ENCODE measurements at regions not wholly inside any gene's neighbourhood (a gene's known extent, or its start where the extent isn't known, plus 50 kb on each side); places are given as distances from the start of the nearest gene placed in this dataset.
"Not testable (repeated sequence)": the region's sequence is repeated elsewhere in the genome, so short reads cannot be mapped to it uniquely, and the experiment has no call there.

GRCh38 chr16:59941594-59941993 is 1207.5 kb upstream of the GOT2 start:
- DNase-seq: no peak

GRCh38 chr16:59920054-59920453 is 1185.9 kb upstream of the GOT2 start:
- no peak for DNase-seq

- DNase-seq: no peak
Measured at GRCh38 chr16:59913666-59914065, 1179.5 kb upstream of the GOT2 start.

GRCh38 chr16:59909262-59909661 is 1175.1 kb upstream of the GOT2 start:
- no peak for DNase-seq

GRCh38 chr16:59907611-59908010 is 1173.5 kb upstream of the GOT2 start:
- no peak for DNase-seq

- DNase-seq: no peak
Measured at GRCh38 chr16:59905606-59906005, 1171.5 kb upstream of the GOT2 start.

GRCh38 chr16:59905131-59905530 is 1171.0 kb upstream of the GOT2 start:
- no peak for DNase-seq

- DNase-seq: no peak
Measured at GRCh38 chr16:59899940-59900339, 1165.8 kb upstream of the GOT2 start.

- DNase-seq: no peak
Measured at GRCh38 chr16:59892376-59892775, 1158.3 kb upstream of the GOT2 start.

- DNase-seq: no peak
Measured at GRCh38 chr16:59887856-59888255, 1153.7 kb upstream of the GOT2 start.

- DNase-seq: no peak
Measured at GRCh38 chr16:59886021-59886420, 1151.9 kb upstream of the GOT2 start.

- no peak for DNase-seq
Measured at GRCh38 chr16:59881376-59881775, 1147.3 kb upstream of the GOT2 start.

- DNase-seq: no peak
Measured at GRCh38 chr16:59880611-59881010, 1146.5 kb upstream of the GOT2 start.

GRCh38 chr16:59878999-59879398 is 1144.9 kb upstream of the GOT2 start:
- DNase-seq: no peak

GRCh38 chr16:59878479-59878878 is 1144.4 kb upstream of the GOT2 start:
- no peak for DNase-seq

- no peak for DNase-seq
Measured at GRCh38 chr16:59864981-59865666, 1131.0 kb upstream of the GOT2 start.

- DNase-seq: no peak
Measured at GRCh38 chr16:59859676-59860402, 1125.7 kb upstream of the GOT2 start.

GRCh38 chr16:59854846-59855439 is 1120.8 kb upstream of the GOT2 start:
- DNase-seq: no peak

- DNase-seq: no peak
Measured at GRCh38 chr16:59849716-59850115, 1115.6 kb upstream of the GOT2 start.

GRCh38 chr16:59848296-59848695 is 1114.2 kb upstream of the GOT2 start:
- DNase-seq: no peak

- no peak for DNase-seq
Measured at GRCh38 chr16:59840169-59840568, 1106.1 kb upstream of the GOT2 start.

GRCh38 chr16:59826767-59827166 is 1092.7 kb upstream of the GOT2 start:
- DNase-seq: no peak

GRCh38 chr16:59809488-59809887 is 1075.4 kb upstream of the GOT2 start:
- not testable (repeated sequence) for DNase-seq

- DNase-seq: no peak
Measured at GRCh38 chr16:59783191-59783590, 1049.1 kb upstream of the GOT2 start.

Measured in T-helper 9 cell (primary cell).